NCI-H1694 treated with DMSO at 0.1 percent for 48 hours (cell line): ENCODE measurements at regions not wholly inside any gene's neighbourhood (a gene's known extent, or its start where the extent isn't known, plus 50 kb on each side); places are given as distances from the start of the nearest gene placed in this dataset.

Source experiments
- DNase-seq: peaks from one replicate; lab custom pipeline; 2025; lab: John Stamatoyannopoulos, UW

GRCh38 chr12:28879379-28879778, 269.7 kb upstream of the FAR2 start:
- DNase-seq, result no peak

- no peak for DNase-seq
Observed at GRCh38 chr12:28882444-28882843, 266.6 kb upstream of the FAR2 start.

- DNase-seq, result no peak
Observed at GRCh38 chr12:28883406-28883997, 265.6 kb upstream of the FAR2 start.

GRCh38 chr12:28884904-28885679, 264.0 kb upstream of the FAR2 start:
- no peak for DNase-seq

- no peak for DNase-seq
Observed at GRCh38 chr12:28885928-28886327, 263.1 kb upstream of the FAR2 start.

- DNase-seq, result no peak
Observed at GRCh38 chr12:28887461-28887990, 261.6 kb upstream of the FAR2 start.

GRCh38 chr12:28890664-28891063, 258.4 kb upstream of the FAR2 start:
- no peak for DNase-seq

GRCh38 chr12:28891126-28891525, 258.0 kb upstream of the FAR2 start:
- no peak for DNase-seq

GRCh38 chr12:28893365-28893764, 255.7 kb upstream of the FAR2 start:
- no peak for DNase-seq

GRCh38 chr12:28893856-28894255, 255.2 kb upstream of the FAR2 start:
- DNase-seq, result no peak

GRCh38 chr12:28896421-28896820, 252.7 kb upstream of the FAR2 start:
- no peak for DNase-seq

GRCh38 chr12:28898038-28898437, 251.0 kb upstream of the FAR2 start:
- DNase-seq, result no peak

- DNase-seq, result no peak
Observed at GRCh38 chr12:28899951-28900350, 249.1 kb upstream of the FAR2 start.

GRCh38 chr12:28905220-28905955, 243.7 kb upstream of the FAR2 start:
- no peak for DNase-seq

- DNase-seq, result no peak
Observed at GRCh38 chr12:28908646-28909045, 240.4 kb upstream of the FAR2 start.

GRCh38 chr12:28909291-28909690, 239.8 kb upstream of the FAR2 start:
- no peak for DNase-seq

GRCh38 chr12:28925719-28926376, 223.2 kb upstream of the FAR2 start:
- no peak for DNase-seq

- no peak for DNase-seq
Observed at GRCh38 chr12:28930704-28931103, 218.4 kb upstream of the FAR2 start.

GRCh38 chr12:28933176-28933575, 215.9 kb upstream of the FAR2 start:
- no peak for DNase-seq

GRCh38 chr12:28933864-28934527, 215.1 kb upstream of the FAR2 start:
- no peak for DNase-seq

GRCh38 chr12:28936221-28936620, 212.9 kb upstream of the FAR2 start:
- DNase-seq, result no peak

- no peak for DNase-seq
Observed at GRCh38 chr12:28936711-28937110, 212.4 kb upstream of the FAR2 start.
